ENCODE measurements at regions not wholly inside any gene's neighbourhood (a gene's known extent, or its start where the extent isn't known, plus 50 kb on each side); places are given as distances from the start of the nearest gene placed in this dataset.
"Not testable (repeated sequence)": the region's sequence is repeated elsewhere in the genome, so short reads cannot be mapped to it uniquely, and the experiment has no call there.

DNA sequence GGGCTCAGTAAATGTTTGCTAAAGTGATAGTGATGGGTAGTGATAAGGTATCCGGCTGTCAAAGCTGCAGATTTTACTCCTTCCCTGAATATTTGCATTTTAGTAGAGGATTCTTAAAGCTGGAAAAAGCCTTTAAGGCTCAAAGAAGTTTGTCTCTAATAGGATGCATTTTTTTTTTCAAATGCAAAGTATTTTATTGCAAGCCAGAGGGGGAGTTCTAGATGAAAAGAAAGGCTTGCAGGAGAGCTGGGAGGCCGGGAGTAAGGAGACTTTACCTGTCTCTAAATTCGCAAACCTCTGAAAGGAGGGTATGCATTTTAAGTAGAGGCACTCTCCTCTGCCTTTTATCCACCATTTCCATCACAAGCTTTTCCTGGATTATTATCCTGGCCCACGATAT is 100.7 kb upstream of the FNDC3A start:
- 56 to 74% (median 65%) methylated on average over 4 of the region's 4 CpGs for WGBS, 4 donors
- no peak overlapping the region for H3K27ac ChIP-seq
- H3K4me1 ChIP-seq (replicated peaks in 1 of 2), result no peaks in the 10 kb centered on the region
- no peaks in the 10 kb centered on the region for H3K9me3 ChIP-seq (replicated peaks in 1 of 3)
- DNase-seq, result no peak
- no peak overlapping the region for H3K4me3 ChIP-seq
- intact Hi-C loops (cut with DNase I), result no loop called here
- no peaks in the 10 kb centered on the region for H3K36me3 ChIP-seq (replicated peaks in 1 of 2)
- TF ChIP-seq, protein P1, sequence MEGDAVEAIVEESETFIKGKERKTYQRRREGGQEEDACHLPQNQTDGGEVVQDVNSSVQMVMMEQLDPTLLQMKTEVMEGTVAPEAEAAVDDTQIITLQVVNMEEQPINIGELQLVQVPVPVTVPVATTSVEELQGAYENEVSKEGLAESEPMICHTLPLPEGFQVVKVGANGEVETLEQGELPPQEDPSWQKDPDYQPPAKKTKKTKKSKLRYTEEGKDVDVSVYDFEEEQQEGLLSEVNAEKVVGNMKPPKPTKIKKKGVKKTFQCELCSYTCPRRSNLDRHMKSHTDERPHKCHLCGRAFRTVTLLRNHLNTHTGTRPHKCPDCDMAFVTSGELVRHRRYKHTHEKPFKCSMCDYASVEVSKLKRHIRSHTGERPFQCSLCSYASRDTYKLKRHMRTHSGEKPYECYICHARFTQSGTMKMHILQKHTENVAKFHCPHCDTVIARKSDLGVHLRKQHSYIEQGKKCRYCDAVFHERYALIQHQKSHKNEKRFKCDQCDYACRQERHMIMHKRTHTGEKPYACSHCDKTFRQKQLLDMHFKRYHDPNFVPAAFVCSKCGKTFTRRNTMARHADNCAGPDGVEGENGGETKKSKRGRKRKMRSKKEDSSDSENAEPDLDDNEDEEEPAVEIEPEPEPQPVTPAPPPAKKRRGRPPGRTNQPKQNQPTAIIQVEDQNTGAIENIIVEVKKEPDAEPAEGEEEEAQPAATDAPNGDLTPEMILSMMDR (IDR thresholded peaks at IDR 0.05), result no peak
- no peak for TF ChIP-seq POLR2A (IDR thresholded peaks at IDR 0.05)
- H3K27me3 ChIP-seq, result no peaks in the 10 kb centered on the region

DNA sequence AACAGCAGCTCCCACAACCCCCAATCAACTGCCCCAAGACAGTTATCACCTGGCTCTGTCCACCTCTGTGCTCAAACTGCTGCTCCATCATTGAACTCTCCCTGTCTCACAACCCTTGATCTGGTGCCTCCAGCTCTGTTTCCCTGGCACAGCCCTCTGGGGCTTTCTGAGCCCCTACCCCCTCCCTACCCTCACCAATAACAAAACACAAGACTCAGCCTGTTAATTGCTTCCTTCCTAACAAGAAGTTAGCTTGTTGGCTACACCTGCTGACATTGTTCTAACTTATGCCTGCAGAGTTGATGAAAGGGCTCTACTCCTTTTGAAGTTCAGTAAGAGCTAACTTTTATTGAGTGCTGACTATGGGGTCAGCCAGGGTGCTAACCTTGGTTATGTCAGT is 99.4 kb upstream of the FNDC3A start:
- H3K36me3 ChIP-seq (replicated peaks in 1 of 2), result no peaks in the 10 kb centered on the region
- H3K4me3 ChIP-seq, result no peak overlapping the region
- intact Hi-C loops (cut with DNase I), result no loop called here
- H3K27me3 ChIP-seq, result no peaks in the 10 kb centered on the region
- TF ChIP-seq POLR2A (IDR thresholded peaks at IDR 0.05), result no peak
- TF ChIP-seq, protein P1 (IDR thresholded peaks at IDR 0.05), result no peak
- DNase-seq, result no peak
- H3K27ac ChIP-seq, result no peak overlapping the region
- H3K4me1 ChIP-seq (replicated peaks in 1 of 2), result no peaks in the 10 kb centered on the region
- no peaks in the 10 kb centered on the region for H3K9me3 ChIP-seq (replicated peaks in 1 of 3)

DNA sequence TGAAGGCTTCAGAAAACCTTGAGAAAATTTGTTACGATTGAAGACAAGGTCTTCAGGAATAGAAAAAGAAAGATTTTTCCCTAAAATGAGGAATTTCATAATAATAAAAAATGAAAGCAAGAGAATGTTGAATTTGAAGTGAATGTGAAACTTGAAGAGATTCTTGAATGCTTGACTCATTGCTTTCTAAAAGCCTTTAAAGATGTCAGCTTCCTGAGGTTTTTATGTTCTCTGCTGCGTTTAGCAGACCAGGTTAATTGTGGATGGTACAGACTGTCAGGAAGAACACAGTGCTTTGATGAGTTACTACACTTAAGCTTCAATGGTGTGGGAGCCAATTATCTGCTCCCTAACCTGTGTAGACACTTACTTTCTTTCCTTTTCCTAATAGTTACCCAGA is 96.3 kb upstream of the FNDC3A start:
- intact Hi-C loops (cut with DNase I), result no loop called here
- H3K9me3 ChIP-seq (replicated peaks in 1 of 3), result no peaks in the 10 kb centered on the region
- H3K36me3 ChIP-seq (replicated peaks in 1 of 2), result no peaks in the 10 kb centered on the region
- WGBS, 4 donors, result 46 to 67% (median 52%) methylated on average over 2 of the region's 2 CpGs
- no peak for DNase-seq
- H3K4me3 ChIP-seq, result no peak overlapping the region
- H3K4me1 ChIP-seq (replicated peaks in 1 of 2), result peaks cover 0 to 5% of the 10 kb centered on the region in 2 donors
- H3K27ac ChIP-seq, result no peak overlapping the region
- no peaks in the 10 kb centered on the region for H3K27me3 ChIP-seq
- TF ChIP-seq, protein P1 (IDR thresholded peaks at IDR 0.05), result no peak
- no peak for TF ChIP-seq POLR2A (IDR thresholded peaks at IDR 0.05)

DNA sequence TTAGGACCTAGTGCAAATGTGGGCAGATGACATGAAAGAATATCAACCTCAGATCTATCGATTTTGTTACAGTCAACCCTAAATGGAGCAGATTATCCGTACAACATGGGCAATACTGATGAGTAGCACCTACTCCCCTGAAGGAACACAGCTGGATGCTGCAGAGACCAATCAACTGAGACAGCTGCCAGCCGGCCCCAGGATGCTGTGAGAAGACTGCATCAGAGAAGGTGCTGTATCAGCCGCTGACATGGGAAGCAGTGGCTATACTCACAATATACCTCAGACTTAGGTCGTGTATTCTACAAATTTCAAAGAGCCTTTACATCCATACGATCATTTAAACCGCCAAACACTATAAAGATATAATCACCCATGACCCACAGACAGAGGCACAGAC is 95.9 kb upstream of the FNDC3A start:
- no peaks in the 10 kb centered on the region for H3K27me3 ChIP-seq
- H3K4me3 ChIP-seq, result no peak overlapping the region
- TF ChIP-seq, protein P1 (IDR thresholded peaks at IDR 0.05), result no peak
- no peak for TF ChIP-seq POLR2A (IDR thresholded peaks at IDR 0.05)
- peaks cover 0 to 5% of the 10 kb centered on the region in 2 donors for H3K4me1 ChIP-seq (replicated peaks in 1 of 2)
- WGBS, 4 donors, result 86 to 93% (median 90%) methylated on average over 7 of the region's 7 CpGs
- intact Hi-C loops (cut with DNase I), result no loop called here
- H3K36me3 ChIP-seq (replicated peaks in 1 of 2), result no peaks in the 10 kb centered on the region
- H3K27ac ChIP-seq, result no peak overlapping the region
- DNase-seq, result no peak
- no peaks in the 10 kb centered on the region for H3K9me3 ChIP-seq (replicated peaks in 1 of 3)

DNA sequence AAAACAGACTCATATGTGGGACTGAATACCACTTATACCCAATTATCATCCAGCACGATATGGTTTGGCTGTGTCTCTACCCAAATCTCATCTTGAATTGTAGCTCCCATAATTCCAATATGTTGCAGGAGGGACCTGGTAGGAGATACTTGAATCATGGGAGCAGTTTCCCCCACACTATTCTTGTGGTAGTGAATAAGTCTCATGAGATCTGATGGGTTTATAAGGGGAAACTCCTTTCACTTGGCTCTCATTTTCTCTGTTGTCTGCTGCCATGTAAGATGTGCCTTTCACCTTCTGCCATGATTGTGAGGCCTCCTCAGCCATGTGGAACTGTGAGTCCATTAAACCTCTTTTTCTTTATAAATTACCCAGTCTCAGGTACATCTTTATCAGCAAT is 91.9 kb upstream of the FNDC3A start:
- H3K36me3 ChIP-seq (replicated peaks in 1 of 2); H3K9me3 ChIP-seq (replicated peaks in 1 of 3); H3K27ac ChIP-seq; intact Hi-C loops (cut with DNase I); H3K4me3 ChIP-seq; DNase-seq; H3K27me3 ChIP-seq: not testable (repeated sequence)
- WGBS, 4 donors, result 86 to 91% (median 90%) methylated on average over 1 of the region's 1 CpG
- H3K4me1 ChIP-seq (replicated peaks in 1 of 2), result peaks cover 5 to 11% of the 10 kb centered on the region in 2 donors
